ENCODE measurements at regions not wholly inside any gene's neighbourhood (a gene's known extent, or its start where the extent isn't known, plus 50 kb on each side); places are given as distances from the start of the nearest gene placed in this dataset.

DNA sequence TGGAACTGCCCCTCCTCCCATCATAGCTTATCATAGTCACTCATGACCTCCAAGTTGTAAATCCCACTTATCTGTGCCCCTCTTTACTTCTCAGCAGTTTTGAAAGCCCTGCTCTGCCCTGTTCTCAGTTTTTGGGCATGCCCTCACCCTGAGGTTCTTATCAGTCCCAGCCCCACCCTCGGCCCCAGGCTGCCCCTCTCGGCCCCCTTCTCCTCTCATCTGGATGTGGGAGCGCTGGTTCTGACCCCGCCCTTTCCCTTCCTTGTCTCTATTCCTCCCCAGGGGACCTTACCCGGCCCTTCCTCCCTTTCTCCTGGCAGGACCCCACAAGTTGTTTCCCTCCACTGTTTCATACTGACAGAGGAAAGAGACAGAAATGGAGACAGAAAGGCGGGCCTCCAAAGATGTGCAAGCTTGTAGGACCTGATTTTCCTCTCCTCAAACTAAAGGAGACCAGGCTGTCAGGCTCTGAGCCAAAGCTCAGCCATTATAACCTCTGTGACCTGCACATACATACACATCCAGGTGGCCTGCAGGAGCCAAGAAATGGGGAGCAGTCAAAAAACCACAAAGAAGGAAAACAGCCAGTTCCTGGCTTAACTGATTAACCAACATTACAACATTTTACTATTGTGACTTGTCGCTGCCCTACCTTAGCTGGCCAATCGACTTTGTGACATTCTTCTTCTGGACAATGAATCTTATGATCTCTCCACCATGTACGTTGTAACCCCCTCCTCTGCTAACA, 171.0 kb upstream of the HS6ST1 start:
- peaks cover 12% of the 10 kb centered on the region; the same call in 1 of the 2 replicates for H3K9me3 ChIP-seq
- H3K4me3 ChIP-seq = peak overlapping the region; percentile 4; the same call in 1 of the 2 replicates
- H3K27ac ChIP-seq = peak overlapping the region; percentile 65
- H3K9ac ChIP-seq = peak overlapping the region; percentile 33; the same call in 1 of the 2 replicates
- peak overlapping the region; percentile 82 for H3K4me2 ChIP-seq
- TF ChIP-seq Cebpa-rat (IDR thresholded peaks at IDR 0.05) = no peak
- peaks cover 36% of the 10 kb centered on the region; the same call in 1 of the 2 replicates for H3K36me3 ChIP-seq
- H3K4me1 ChIP-seq = peaks cover 59% of the 10 kb centered on the region
- H4K20me1 ChIP-seq = peaks cover 16% of the 10 kb centered on the region; the same call in 1 of the 2 replicates
- H3K27me3 ChIP-seq = no peaks in the 10 kb centered on the region

- peak overlapping the region; percentile 4; the same call in 1 of the 2 replicates for H3K4me3 ChIP-seq
- TF ChIP-seq Cebpa-rat (IDR thresholded peaks at IDR 0.05) = no peak
- H3K36me3 ChIP-seq = peaks cover 35% of the 10 kb centered on the region; the same call in 1 of the 2 replicates
- peak overlapping the region; percentile 82 for H3K4me2 ChIP-seq
- H3K4me1 ChIP-seq = peaks cover 66% of the 10 kb centered on the region
- H3K27me3 ChIP-seq = no peaks in the 10 kb centered on the region
- H3K27ac ChIP-seq = peak overlapping the region; percentile 65
- H3K9ac ChIP-seq = peak overlapping the region; percentile 33
- peaks cover 16% of the 10 kb centered on the region; the same call in 1 of the 2 replicates for H4K20me1 ChIP-seq
- H3K9me3 ChIP-seq = peaks cover 12% of the 10 kb centered on the region; the same call in 1 of the 2 replicates
Measured at GRCh38 chr2:128490321-128490720, 171.7 kb upstream of the HS6ST1 start.

DNA sequence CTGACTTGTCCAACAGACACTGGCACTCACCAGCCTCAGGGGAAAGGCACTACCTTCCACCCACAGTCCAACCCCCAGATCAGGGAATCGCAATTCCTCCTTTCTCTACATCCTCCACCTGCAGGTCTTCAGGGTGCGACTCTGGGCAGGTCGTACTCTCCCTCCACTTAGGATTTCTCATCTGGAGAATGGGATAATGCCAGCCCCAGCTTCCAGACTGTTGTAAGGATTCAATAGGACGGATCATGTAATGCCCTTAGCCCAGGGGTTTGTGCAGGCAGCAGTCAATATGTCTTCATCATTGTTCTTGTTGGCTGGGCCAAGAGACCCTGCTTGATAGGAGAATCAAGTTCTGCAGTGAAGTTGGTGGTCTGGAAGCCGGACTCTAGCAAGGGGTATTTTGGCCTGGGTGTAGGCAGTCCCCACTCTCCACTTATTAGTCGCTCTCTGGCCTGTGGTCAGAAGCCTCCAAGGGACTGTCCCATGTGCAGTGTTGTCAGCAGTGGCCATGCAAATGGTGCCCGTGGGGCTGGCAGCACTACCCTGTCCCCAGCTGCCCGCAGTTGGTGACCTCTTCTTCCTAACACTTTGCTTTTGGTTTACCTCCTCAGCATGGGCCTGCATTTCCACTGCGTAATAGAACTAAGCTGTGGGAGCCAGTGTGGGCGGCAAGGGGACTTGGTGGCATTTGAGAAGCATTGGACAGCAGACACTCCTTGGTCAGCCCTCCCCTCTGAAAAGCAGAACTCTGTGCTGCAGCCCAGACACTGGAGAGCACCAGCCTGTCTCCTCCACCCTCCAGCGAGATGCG, 172.4 kb upstream of the HS6ST1 start:
- TF ChIP-seq Cebpa-rat (IDR thresholded peaks at IDR 0.05) = no peak
- Histone ChIP-seq H3K36me3 (peaks cover 27% of the 10 kb centered on the region; the same call in 1 of the 2 replicates), H3K9ac (peak overlapping the region; percentile 33; the same call in 1 of the 2 replicates), H4K20me1 (peaks cover 9% of the 10 kb centered on the region; the same call in 1 of the 2 replicates), H3K9me3 (peaks cover 12% of the 10 kb centered on the region; the same call in 1 of the 2 replicates), H3K27me3 (no peaks in the 10 kb centered on the region), H3K27ac (peak overlapping the region; percentile 65; the same call in 1 of the 2 replicates), H3K4me1 (peaks cover 66% of the 10 kb centered on the region), H3K4me2 (peak overlapping the region; percentile 82), H3K4me3 (no peak overlapping the region; the same call in 1 of the 2 replicates)

DNA sequence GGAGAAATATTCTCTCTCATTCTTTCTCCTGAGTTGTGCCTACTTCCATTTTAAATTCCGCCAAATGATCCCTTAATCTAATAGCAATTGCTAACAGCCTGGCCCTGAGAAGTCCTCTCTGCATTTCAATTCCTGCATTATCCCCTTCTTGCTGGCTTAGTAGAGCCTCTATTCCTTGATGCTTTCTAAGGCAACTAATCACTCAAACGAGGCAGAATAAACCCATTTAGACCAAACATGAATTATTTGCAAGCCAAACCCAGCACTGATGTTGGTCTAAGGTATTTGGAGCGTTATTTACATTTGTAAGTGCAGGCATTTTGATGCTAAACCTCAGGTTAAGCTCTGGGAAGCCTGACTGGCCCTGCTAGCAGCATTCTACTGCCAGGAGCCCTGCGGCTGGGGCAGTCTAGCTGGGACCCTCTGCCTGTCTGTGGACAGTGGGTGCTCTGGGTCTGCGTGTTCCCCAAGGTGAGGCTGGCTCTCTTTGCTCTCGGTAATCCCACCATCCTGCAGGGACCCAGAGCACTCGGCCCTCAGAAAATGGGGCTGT, 173.1 kb upstream of the HS6ST1 start:
- H3K4me3 ChIP-seq = no peak overlapping the region
- peaks cover 12% of the 10 kb centered on the region; the same call in 1 of the 2 replicates for H3K9me3 ChIP-seq
- H3K27me3 ChIP-seq = no peaks in the 10 kb centered on the region
- peak overlapping the region; percentile 82; the same call in 1 of the 2 replicates for H3K4me2 ChIP-seq
- no peak overlapping the region for H3K27ac ChIP-seq
- peaks cover 66% of the 10 kb centered on the region for H3K4me1 ChIP-seq
- peaks cover 8% of the 10 kb centered on the region; the same call in 1 of the 2 replicates for H4K20me1 ChIP-seq
- no peak for TF ChIP-seq Cebpa-rat (IDR thresholded peaks at IDR 0.05)
- H3K9ac ChIP-seq = no peak overlapping the region
- peaks cover 23% of the 10 kb centered on the region; the same call in 1 of the 2 replicates for H3K36me3 ChIP-seq

GRCh38 chr2:128492966-128493811, 174.5 kb upstream of the HS6ST1 start:
- H3K27ac ChIP-seq = no peak overlapping the region

GRCh38 chr2:128493880-128494279, 175.2 kb upstream of the HS6ST1 start:
- Histone ChIP-seq H3K9ac (no peak overlapping the region), H3K36me3 (peaks cover 25% of the 10 kb centered on the region; the same call in 1 of the 2 replicates), H3K4me1 (peaks cover 63% of the 10 kb centered on the region), H4K20me1 (peaks cover 4% of the 10 kb centered on the region; the same call in 1 of the 2 replicates), H3K27me3 (no peaks in the 10 kb centered on the region), H3K4me3 (no peak overlapping the region), H3K9me3 (peaks cover 12% of the 10 kb centered on the region; the same call in 1 of the 2 replicates), H3K27ac (no peak overlapping the region), H3K4me2 (peak overlapping the region; percentile 55)
- TF ChIP-seq Cebpa-rat (IDR thresholded peaks at IDR 0.05) = no peak

More at GRCh38 chr2:128492966-128493811, 174.5 kb upstream of the HS6ST1 start:
- Histone ChIP-seq H3K4me3 (no peak overlapping the region), H3K4me2 (no peak overlapping the region), H3K36me3 (peaks cover 25% of the 10 kb centered on the region; the same call in 1 of the 2 replicates), H3K4me1 (peaks cover 63% of the 10 kb centered on the region), H3K9ac (no peak overlapping the region), H4K20me1 (no peaks in the 10 kb centered on the region; the same call in 1 of the 2 replicates), H3K27me3 (no peaks in the 10 kb centered on the region), H3K9me3 (peaks cover 12% of the 10 kb centered on the region; the same call in 1 of the 2 replicates)
- TF ChIP-seq Cebpa-rat (IDR thresholded peaks at IDR 0.05) = no peak

GRCh38 chr2:128494307-128494639, 175.6 kb upstream of the HS6ST1 start:
- Histone ChIP-seq H3K9me3 (peaks cover 12% of the 10 kb centered on the region; the same call in 1 of the 2 replicates), H3K9ac (no peak overlapping the region), H3K4me3 (no peak overlapping the region), H3K27ac (no peak overlapping the region), H3K4me2 (peak overlapping the region; percentile 55), H3K27me3 (no peaks in the 10 kb centered on the region), H4K20me1 (peaks cover 7% of the 10 kb centered on the region; the same call in 1 of the 2 replicates), H3K4me1 (peaks cover 63% of the 10 kb centered on the region), H3K36me3 (peaks cover 25% of the 10 kb centered on the region; the same call in 1 of the 2 replicates)
- TF ChIP-seq Cebpa-rat (IDR thresholded peaks at IDR 0.05) = no peak

DNA sequence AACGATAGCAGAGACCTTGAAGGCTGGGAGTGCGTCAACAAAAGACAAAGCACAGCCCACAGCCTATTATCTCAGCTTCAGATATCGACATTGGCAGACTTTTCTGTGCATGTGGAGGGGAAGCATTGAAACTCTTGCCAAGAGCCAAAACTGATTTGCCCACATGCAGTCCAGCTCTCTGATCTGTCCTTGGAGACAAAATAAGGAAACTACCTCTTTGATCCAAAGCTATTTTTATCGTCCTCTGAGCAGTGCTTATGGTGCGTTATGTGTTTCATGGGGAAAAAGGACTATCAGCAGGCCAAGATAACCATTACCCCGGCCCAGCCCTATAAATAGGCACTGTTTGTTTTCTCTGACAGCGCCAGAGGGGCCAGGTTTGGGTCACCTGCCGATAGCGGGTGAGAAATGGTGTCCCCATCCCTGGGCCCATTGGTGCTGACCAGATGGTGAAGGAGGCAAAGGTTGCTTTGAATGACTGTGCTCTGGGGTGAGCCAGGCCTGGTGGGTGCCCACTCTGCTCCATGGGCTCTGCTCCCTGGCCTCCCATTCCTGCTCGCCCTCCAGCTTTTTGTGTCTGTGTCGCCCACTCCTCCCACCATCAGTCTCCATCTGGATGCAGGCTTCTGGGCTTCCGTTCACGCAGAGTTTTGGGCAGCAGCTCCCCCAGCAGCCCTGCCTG, 176.1 kb upstream of the HS6ST1 start:
- H3K27ac ChIP-seq = no peak overlapping the region
- peak overlapping the region; percentile 55 for H3K4me2 ChIP-seq

More for the DNA sequence above, 176.1 kb upstream of the HS6ST1 start:
- TF ChIP-seq Cebpa-rat (IDR thresholded peaks at IDR 0.05) = no peak
- Histone ChIP-seq H3K36me3 (peaks cover 25% of the 10 kb centered on the region; the same call in 1 of the 2 replicates), H3K9ac (no peak overlapping the region; the same call in 1 of the 2 replicates), H3K27me3 (no peaks in the 10 kb centered on the region), H4K20me1 (peaks cover 12% of the 10 kb centered on the region; the same call in 1 of the 2 replicates), H3K9me3 (peaks cover 12% of the 10 kb centered on the region; the same call in 1 of the 2 replicates), H3K4me3 (no peak overlapping the region), H3K4me1 (peaks cover 63% of the 10 kb centered on the region)

Data from BLaER1 (cell line).